ENCODE measurements at regions not wholly inside any gene's neighbourhood (a gene's known extent, or its start where the extent isn't known, plus 50 kb on each side); places are given as distances from the start of the nearest gene placed in this dataset.

DNA sequence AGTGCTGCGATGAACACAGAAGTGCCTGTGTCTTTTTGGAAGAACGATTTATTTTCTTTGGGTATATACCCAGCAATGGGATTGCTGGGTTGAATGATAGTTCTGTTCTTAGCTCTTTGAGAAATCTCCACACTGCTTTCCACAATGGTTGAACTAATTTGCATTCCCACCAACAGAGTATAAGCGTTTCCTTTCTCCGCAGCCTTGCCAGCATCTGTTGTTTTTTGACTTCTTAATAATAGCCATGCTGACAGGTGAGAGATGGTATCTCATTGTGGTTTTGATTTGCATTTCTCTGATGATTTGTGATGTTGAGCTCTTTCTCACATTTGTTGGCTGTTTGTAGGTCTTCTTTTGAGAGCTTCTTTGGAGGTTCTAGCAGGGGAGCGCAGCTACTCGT lies 134.6 kb downstream of the TENT4A start:
- ChIA-PET CTCF (no interaction called here), POLR2A (no interaction called here)
- WGBS (ENCODE audit: missing lambda C conversion rate) = 64% methylated on average over 6 of the region's 6 CpGs
- Histone ChIP-seq H3K4me3 (no peak overlapping the region), H3K4me2 (no peak overlapping the region), H3K4me1 (no peaks in the 10 kb centered on the region), H3K9me3 (peaks cover 7% of the 10 kb centered on the region), H3K27ac (no peak overlapping the region)
- DNase-seq (ENCODE audit: low read depth in 1 of 2, low spot score in 1 of 2) (no peak), FAIRE-seq (no peak), ATAC-seq (no peak)
- TF ChIP-seq POLR2A (IDR thresholded peaks at IDR 0.05; ENCODE audit: low read length) (no peak), HOXB13 (CRISPR knock-in tag; IDR thresholded peaks at IDR 0.05; ENCODE audit: low read depth) (no peak)

DNA sequence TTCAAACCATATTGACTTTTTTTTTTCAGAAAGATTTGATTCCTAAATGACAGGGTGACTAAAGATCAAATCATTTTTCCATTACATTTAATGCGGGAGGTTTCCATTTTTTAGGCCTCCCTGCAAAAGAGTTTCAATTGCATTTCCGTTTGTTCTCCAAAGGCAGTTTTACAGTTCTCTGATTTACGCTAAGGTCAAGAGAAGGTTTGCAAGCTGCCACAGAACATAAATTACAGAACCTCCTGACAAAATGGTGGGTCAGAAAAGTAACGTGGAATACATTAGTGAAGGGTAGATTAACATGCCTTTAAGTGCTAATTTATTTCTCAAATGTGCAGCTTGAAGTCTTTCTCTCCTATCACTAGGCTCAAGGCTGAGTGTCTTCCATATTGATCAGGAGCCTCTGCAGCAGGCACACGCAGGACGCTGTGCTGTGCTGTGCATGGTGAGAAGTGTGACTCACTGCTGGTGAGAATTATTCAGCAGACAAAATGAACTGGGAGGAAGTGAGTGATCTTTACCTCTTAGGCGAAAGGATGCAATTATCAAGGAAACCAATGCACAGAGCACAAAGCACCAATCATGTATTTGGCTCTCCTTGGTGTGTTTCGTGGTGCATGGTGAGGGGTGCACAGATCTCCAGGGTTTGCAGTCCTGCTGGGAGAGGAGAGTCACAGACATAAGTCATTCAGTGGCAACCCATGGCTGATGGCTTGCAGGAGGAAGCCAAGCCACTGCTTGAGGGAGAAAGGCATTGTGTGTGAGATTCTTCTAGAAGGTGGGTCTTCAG lies 136.3 kb downstream of the TENT4A start:
- ATAC-seq = no peak
- CTCF ChIA-PET = no interaction called here
- POLR2A ChIA-PET = no interaction called here
- H3K4me1 ChIP-seq = no peaks in the 10 kb centered on the region
- no peak overlapping the region for H3K4me3 ChIP-seq
- DNase-seq (ENCODE audit: low read depth in 1 of 2, low spot score in 1 of 2) = no peak
- no peak overlapping the region for H3K27ac ChIP-seq
- TF ChIP-seq HEYL (CRISPR knock-in tag; IDR thresholded peaks at IDR 0.05) (no peak), CBX2 (IDR thresholded peaks at IDR 0.05; ENCODE audit: borderline replicate concordance, low read depth) (no peak), ZFP36 (IDR thresholded peaks at IDR 0.05; ENCODE audit: borderline replicate concordance, partially characterized antibody) (no peak), KDM5A (IDR thresholded peaks at IDR 0.05) (no peak), EHF (CRISPR knock-in tag; IDR thresholded peaks at IDR 0.05) (no peak), CHD2 (IDR thresholded peaks at IDR 0.05; ENCODE audit: low read length, partially characterized antibody) (no peak), FOSL2 (IDR thresholded peaks at IDR 0.05) (no peak), FOSL2 (CRISPR knock-in tag; IDR thresholded peaks at IDR 0.05) (no peak), CBX8 (IDR thresholded peaks at IDR 0.05) (no peak), MYC (IDR thresholded peaks at IDR 0.05; ENCODE audit: borderline replicate concordance, low read length) (no peak), CEBPB (IDR thresholded peaks at IDR 0.05) (no peak), CHD4 (IDR thresholded peaks at IDR 0.05; ENCODE audit: borderline replicate concordance) (no peak), HOXB13 (CRISPR knock-in tag; IDR thresholded peaks at IDR 0.05; ENCODE audit: low read depth) (no peak), ZNF302 (CRISPR knock-in tag; IDR thresholded peaks at IDR 0.05) (no peak), JUN (IDR thresholded peaks at IDR 0.05) (no peak), KDM1A (IDR thresholded peaks at IDR 0.05; ENCODE audit: low read depth) (no peak)
- TF ChIP-seq, protein P1, sequence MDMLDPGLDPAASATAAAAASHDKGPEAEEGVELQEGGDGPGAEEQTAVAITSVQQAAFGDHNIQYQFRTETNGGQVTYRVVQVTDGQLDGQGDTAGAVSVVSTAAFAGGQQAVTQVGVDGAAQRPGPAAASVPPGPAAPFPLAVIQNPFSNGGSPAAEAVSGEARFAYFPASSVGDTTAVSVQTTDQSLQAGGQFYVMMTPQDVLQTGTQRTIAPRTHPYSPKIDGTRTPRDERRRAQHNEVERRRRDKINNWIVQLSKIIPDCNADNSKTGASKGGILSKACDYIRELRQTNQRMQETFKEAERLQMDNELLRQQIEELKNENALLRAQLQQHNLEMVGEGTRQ (IDR thresholded peaks at IDR 0.05) = no peak
- 15% methylated on average over 8 of the region's 8 CpGs for WGBS (ENCODE audit: missing lambda C conversion rate)
- H3K9me3 ChIP-seq = peaks cover 7% of the 10 kb centered on the region
- H3K4me2 ChIP-seq = no peak overlapping the region
- no peak for FAIRE-seq

DNA sequence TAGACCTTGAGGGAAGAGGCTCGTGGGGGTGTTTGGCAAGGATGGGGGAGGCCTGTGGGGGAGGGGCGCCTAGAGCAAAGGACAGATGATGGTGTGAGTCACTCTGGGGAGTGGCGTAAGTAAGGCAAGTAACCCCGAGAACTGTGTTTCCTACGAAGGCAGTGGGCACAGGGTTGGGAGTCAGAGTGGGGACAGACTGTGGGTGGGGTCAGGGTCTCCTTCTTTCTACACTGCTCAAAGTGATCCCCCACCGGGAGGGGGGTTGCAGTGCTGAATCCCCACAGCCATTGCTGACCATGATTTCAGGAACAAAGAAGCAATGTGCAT lies 136.8 kb downstream of the TENT4A start:
- Histone ChIP-seq H3K4me2 (no peak overlapping the region), H3K27ac (no peak overlapping the region), H3K9me3 (peaks cover 7% of the 10 kb centered on the region), H3K4me3 (no peak overlapping the region), H3K4me1 (no peaks in the 10 kb centered on the region)
- FAIRE-seq = no peak
- WGBS (ENCODE audit: missing lambda C conversion rate) = 19% methylated on average over 5 of the region's 6 CpGs
- ChIA-PET POLR2A (no interaction called here), CTCF (no interaction called here)
- no peak for DNase-seq (ENCODE audit: low read depth in 1 of 2, low spot score in 1 of 2)
- no peak for TF ChIP-seq TFCP2L1 (CRISPR knock-in tag; IDR thresholded peaks at IDR 0.05)
- no peak for TF ChIP-seq EP300 (IDR thresholded peaks at IDR 0.05)
- TF ChIP-seq, protein P1 (IDR thresholded peaks at IDR 0.05) = no peak
- TF ChIP-seq, protein P2, sequence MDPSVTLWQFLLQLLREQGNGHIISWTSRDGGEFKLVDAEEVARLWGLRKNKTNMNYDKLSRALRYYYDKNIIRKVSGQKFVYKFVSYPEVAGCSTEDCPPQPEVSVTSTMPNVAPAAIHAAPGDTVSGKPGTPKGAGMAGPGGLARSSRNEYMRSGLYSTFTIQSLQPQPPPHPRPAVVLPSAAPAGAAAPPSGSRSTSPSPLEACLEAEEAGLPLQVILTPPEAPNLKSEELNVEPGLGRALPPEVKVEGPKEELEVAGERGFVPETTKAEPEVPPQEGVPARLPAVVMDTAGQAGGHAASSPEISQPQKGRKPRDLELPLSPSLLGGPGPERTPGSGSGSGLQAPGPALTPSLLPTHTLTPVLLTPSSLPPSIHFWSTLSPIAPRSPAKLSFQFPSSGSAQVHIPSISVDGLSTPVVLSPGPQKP (IDR thresholded peaks at IDR 0.05; ENCODE audit: low read depth, low read length) = no peak
- TF ChIP-seq HOXB13 (CRISPR knock-in tag; IDR thresholded peaks at IDR 0.05; ENCODE audit: low read depth) = no peak
- no peak for ATAC-seq

Data from A549 (cell line).